Stimulated activated naive CD8-positive, alpha-beta T cell treated with anti-CD3 and anti-CD28 coated beads, Interleukin-15, amount 100 ng/mL, for 72 hours (primary cell): ENCODE measurements at regions not wholly inside any gene's neighbourhood (a gene's known extent, or its start where the extent isn't known, plus 50 kb on each side); places are given as distances from the start of the nearest gene placed in this dataset.

Source experiments
- ATAC-seq: fragments of 150-1000 bp; cut with Tn5 transposase; 2 replicates; pipeline ENCODE4 v1.10.0; 2021; ENCODE audit warnings: mild to moderate bottlenecking, moderate library complexity
- DNase-seq, 2 donors: peaks; one replicate each; pipeline ENCODE4 v3.0.0; 2021 to 2022
- H3K27ac Mint-ChIP-seq, 2 donors: one replicate each; pipeline ENCODE4 v1.8.0; 2022; ENCODE audit warnings: mild to moderate bottlenecking in 2 of 2, mixed read lengths in 2 of 2, moderate library complexity in 2 of 2
- H3K27me3 Mint-ChIP-seq: one replicate; pipeline ENCODE4 v1.8.0; 2022; ENCODE audit warnings: mixed read lengths
- H3K4me1 Mint-ChIP-seq: one replicate; pipeline ENCODE4 v1.8.0; 2022; ENCODE audit warnings: mild to moderate bottlenecking, mixed read lengths
- H3K4me3 Mint-ChIP-seq, 2 donors: one replicate each; pipeline ENCODE4 v1.8.0; 2022; ENCODE audit warnings: mild to moderate bottlenecking in 2 of 2, mixed read lengths in 2 of 2, moderate library complexity in 1 of 2
- H3K9me3 Mint-ChIP-seq, 2 donors: one replicate each; pipeline ENCODE4 v1.8.0; 2022; ENCODE audit warnings: mixed read lengths in 2 of 2

DNA sequence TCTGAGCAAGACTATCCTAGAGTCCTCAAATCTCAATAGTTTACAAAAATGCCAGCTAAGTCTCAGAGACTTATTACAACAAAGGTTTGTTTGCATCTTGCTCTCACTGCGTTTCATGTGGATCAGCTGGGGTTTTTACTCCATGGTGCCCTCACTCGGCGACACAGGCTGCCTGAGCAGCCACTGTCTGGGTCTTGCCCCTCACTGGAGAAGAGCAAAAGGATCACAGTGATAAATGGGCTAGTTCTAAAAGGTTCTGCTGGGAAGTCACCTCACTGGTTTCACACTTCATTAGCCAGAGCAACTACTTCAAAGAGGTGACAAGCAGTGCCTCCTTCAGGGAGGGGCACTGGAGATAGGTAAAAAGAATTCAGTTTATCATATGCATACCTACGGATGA is 392.0 kb downstream of the RPL10L start:
- peaks cover 0 to 9% of the 10 kb centered on the region in 2 donors for H3K9me3 Mint-ChIP-seq
- DNase-seq, result no peak
- no peak for ATAC-seq
- no peak overlapping the region for H3K27ac Mint-ChIP-seq
- H3K4me1 Mint-ChIP-seq, result no peaks in the 10 kb centered on the region
- H3K4me3 Mint-ChIP-seq, result no peak overlapping the region
- no peaks in the 10 kb centered on the region for H3K27me3 Mint-ChIP-seq

DNA sequence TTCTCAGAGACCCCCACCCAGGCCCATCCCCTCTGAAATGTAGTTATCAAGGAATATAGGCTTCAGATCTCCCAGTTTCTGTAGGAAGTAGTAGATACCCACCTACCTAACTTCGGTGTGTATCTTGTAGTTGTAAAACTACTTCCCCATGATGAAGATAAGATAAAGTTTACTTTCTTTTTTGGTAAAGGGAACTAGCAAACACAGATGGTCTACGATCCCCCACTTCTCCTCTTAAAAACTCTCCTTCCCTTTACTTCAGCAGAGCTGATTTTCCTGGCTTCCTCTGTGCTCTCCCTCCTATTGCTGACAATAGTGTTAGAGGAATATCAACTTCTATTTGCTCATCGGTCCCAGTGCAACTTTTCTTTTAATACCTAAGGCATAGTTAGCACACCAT is 395.2 kb downstream of the RPL10L start:
- no peak overlapping the region for H3K4me3 Mint-ChIP-seq
- no peak overlapping the region for H3K27ac Mint-ChIP-seq
- no peak for DNase-seq
- no peak for ATAC-seq
- no peaks in the 10 kb centered on the region for H3K27me3 Mint-ChIP-seq
- no peaks in the 10 kb centered on the region for H3K4me1 Mint-ChIP-seq
- H3K9me3 Mint-ChIP-seq, result peaks cover 0 to 9% of the 10 kb centered on the region in 2 donors

DNA sequence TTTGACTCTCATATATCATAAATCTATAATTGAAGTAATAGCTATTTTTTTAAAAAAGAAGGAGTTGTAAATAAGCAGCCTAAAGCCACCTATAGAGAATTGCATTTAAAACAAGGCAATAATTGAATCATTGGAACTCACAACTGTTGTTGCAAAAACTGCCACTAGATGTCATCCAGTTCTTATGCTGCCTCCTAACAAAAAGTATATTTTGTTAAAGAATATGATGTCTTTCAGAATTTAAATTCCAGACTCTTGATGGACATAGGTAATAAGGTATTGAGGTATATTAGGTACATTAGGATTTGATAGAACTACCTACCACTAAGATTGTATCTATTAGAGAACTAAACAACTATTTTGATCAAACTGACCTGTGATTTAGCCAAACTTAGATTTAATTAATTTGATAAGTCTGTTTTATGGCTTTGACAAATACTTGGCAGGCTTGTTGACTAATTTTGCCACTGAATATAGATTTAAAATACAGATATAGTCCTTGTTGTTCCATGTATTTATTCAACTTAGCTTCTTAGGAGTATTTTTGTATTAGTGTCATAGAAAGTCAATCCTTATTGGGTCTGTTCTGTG is 401.4 kb downstream of the RPL10L start:
- Mint-ChIP-seq H3K4me1 (no peaks in the 10 kb centered on the region), H3K27ac (no peak overlapping the region), H3K27me3 (no peaks in the 10 kb centered on the region), H3K4me3 (no peak overlapping the region), H3K9me3 (no peaks in the 10 kb centered on the region)
- ATAC-seq, result no peak
- no peak for DNase-seq

DNA sequence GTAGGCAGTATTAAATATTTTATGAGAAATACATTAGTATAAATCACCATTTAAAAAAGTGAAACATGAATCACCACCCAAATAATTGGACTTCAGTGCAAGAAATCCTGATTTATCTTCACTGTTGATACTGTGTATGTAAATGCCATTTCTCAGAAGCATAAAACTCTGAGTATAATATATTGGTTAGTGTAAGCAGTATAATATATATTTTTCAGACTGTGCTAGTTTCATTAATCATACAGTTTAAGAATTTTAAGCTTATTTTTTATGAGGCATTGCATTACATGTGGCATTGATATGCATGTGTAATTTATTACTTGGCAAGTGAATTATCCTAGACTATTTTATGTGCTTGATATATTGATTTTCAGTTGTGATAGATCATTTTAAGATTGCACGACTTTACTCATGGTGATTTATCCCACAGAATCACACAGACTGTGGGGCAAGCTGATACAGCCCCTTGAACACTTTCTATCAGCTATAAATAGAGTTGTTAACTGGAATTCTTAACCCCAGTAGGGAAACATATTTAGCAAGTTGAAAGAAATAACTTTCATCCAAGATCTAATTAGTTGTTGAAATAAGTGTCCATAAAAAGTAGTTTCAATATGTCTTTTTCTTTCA is 403.5 kb downstream of the RPL10L start:
- Mint-ChIP-seq H3K27me3 (no peaks in the 10 kb centered on the region), H3K4me1 (no peaks in the 10 kb centered on the region), H3K27ac (no peak overlapping the region), H3K4me3 (no peak overlapping the region), H3K9me3 (peaks cover 0 to 7% of the 10 kb centered on the region in 2 donors)
- DNase-seq, result no peak
- no peak for ATAC-seq

DNA sequence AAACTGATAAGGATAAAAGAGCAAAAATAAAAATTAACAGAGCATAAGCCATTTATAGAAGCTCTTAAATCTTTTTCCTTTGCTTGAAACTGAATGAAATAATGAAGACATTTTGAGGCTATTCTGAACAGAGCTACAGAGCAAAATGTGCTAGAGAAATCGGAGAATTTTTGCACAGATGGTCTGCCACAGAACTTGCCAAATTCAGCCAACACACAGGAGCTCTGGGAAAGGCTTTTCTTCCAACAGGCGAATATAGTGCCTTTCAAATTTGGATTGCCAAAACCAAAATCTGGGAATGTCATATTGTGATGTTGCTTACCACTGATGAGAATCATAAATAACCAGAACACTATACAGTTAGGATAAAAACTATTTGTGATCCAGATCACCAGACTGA is 406.3 kb downstream of the RPL10L start:
- no peaks in the 10 kb centered on the region for H3K27me3 Mint-ChIP-seq
- no peak for DNase-seq
- peaks cover 12 to 14% of the 10 kb centered on the region in 2 donors for H3K9me3 Mint-ChIP-seq
- ATAC-seq, result no peak
- H3K4me3 Mint-ChIP-seq, result no peak overlapping the region
- H3K27ac Mint-ChIP-seq, result no peak overlapping the region
- H3K4me1 Mint-ChIP-seq, result no peaks in the 10 kb centered on the region

DNA sequence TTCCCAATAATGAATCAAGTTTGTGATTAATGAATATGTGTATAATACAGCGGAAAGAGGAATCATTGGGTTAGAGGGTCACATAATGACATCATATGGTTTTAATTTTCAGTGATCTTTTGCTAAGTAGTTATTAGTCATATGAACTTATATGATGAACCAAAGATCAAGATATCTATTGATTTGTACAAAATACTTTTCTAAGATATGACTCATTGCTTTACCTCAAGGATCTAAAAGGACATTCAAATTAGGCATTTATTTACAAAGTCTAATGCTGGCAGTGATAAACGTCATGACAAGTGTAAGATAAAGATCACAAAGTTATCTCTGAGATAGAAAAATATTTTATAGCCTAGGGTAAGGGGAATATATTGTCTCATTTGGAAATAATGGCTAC is 417.8 kb downstream of the RPL10L start:
- Mint-ChIP-seq H3K4me3 (no peak overlapping the region), H3K27ac (no peak overlapping the region), H3K9me3 (peaks cover 0 to 13% of the 10 kb centered on the region in 2 donors), H3K4me1 (no peaks in the 10 kb centered on the region), H3K27me3 (no peaks in the 10 kb centered on the region)
- DNase-seq, result no peak
- no peak for ATAC-seq

DNA sequence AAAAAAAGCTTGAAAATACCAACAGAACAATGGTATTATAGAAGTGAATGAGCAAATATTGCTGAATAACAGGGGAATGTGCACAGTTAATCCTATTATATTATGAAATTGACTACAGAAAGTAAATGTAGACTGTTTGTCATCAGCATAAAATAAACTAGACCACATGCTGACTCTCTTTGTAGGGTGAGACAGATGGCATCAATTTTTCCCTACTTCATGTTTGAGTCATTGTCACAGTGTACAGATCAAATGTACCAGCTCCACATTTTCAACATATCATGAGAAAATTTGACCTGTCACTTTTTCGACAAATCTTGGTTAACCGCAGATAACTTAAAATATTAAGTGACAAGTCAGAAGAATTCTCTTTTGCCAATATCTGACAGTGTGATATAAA is 421.0 kb downstream of the RPL10L start:
- ATAC-seq (no peak), DNase-seq (no peak)
- H3K27me3 Mint-ChIP-seq, result no peaks in the 10 kb centered on the region
- peaks cover 0 to 6% of the 10 kb centered on the region in 2 donors for H3K9me3 Mint-ChIP-seq
- H3K4me1 Mint-ChIP-seq, result no peaks in the 10 kb centered on the region
- H3K27ac Mint-ChIP-seq, result no peak overlapping the region
- no peak overlapping the region for H3K4me3 Mint-ChIP-seq

DNA sequence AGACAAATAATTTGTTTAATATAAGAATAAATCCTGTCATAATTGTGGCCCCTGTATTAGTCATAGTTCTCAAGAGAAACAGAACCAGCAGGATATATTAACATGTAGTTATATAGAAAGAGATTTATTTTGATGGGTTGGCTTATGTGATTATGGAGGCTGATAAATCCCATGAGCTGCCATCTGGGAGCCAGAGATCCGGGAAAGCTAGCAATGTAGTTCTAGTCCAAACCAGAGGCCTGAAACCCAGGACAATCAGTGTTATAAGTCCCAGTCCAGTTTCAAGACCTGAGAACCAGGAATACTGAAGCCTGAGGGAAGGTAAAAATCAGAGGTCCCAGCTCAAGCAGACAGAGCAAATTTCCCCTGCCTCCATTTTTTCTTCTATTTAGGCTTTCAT is 435.8 kb downstream of the RPL10L start:
- Mint-ChIP-seq H3K27me3 (no peaks in the 10 kb centered on the region), H3K27ac (no peak overlapping the region), H3K4me1 (no peaks in the 10 kb centered on the region), H3K4me3 (no peak overlapping the region), H3K9me3 (peaks cover 0 to 7% of the 10 kb centered on the region in 2 donors)
- DNase-seq (no peak), ATAC-seq (no peak)

DNA sequence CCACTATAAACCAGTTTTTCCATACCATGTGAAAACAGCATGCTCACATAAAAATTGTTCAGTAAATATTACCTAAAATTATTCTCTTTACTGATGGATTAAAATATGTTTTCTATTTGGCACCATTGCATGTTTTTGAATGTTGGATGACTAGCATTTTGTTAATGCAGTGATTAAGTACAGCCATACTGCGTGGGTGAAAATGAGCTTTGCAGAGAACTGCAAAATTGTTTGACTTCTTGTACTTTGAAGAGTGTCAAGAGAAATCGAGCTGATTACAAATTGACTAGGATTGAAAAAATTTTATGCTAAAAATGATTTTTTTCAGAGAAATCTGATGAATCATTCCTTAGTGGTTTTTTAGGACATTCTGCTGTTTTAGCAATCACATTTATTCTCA is 452.9 kb downstream of the RPL10L start:
- Mint-ChIP-seq H3K27ac (no peak overlapping the region), H3K9me3 (peaks cover 0 to 11% of the 10 kb centered on the region in 2 donors), H3K4me3 (no peak overlapping the region), H3K4me1 (no peaks in the 10 kb centered on the region), H3K27me3 (no peaks in the 10 kb centered on the region)
- ATAC-seq (no peak), DNase-seq (no peak)

DNA sequence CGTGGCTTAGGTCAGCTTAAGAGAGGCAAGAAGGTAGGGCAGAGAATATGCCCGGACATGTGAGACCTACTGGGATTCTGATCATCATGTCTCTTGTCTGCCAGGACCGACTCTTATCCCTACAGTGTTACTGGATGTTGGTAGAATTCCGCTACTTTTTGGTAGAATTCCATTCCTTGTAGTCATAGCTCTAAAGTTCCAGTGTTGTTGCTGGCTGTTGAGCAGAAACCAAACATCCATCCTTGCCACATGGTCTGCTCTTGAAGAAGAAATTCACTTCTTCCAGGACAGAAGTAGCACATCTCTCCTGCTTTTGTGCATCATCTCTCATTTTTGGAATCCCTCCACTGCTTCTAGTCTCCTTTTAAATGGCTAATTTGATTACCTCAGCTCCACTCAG is 453.7 kb downstream of the RPL10L start:
- H3K27ac Mint-ChIP-seq, result no peak overlapping the region

More for the DNA sequence above, 453.7 kb downstream of the RPL10L start:
- DNase-seq (no peak), ATAC-seq (no peak)
- H3K9me3 Mint-ChIP-seq, result peaks cover 0 to 11% of the 10 kb centered on the region in 2 donors
- H3K4me3 Mint-ChIP-seq, result no peak overlapping the region
- H3K4me1 Mint-ChIP-seq, result no peaks in the 10 kb centered on the region
- no peaks in the 10 kb centered on the region for H3K27me3 Mint-ChIP-seq
